IPS-18c (cell line): ENCODE measurements at regions not wholly inside any gene's neighbourhood (a gene's known extent, or its start where the extent isn't known, plus 50 kb on each side); places are given as distances from the start of the nearest gene placed in this dataset.

Experiments
- H3K4me3 ChIP-seq: 2 replicates; pipeline ENCODE4 v1.7.0; 2013; ENCODE audit warnings: low read depth, mild to moderate bottlenecking, low read length, moderate library complexity; ENCODE audit not compliant: insufficient read depth
- H3K9me3 ChIP-seq: one replicate; pipeline ENCODE4 v1.6.1; 2013; ENCODE audit warnings: mild to moderate bottlenecking, low read length, moderate library complexity; ENCODE audit not compliant: control insufficient read depth, insufficient read depth

DNA sequence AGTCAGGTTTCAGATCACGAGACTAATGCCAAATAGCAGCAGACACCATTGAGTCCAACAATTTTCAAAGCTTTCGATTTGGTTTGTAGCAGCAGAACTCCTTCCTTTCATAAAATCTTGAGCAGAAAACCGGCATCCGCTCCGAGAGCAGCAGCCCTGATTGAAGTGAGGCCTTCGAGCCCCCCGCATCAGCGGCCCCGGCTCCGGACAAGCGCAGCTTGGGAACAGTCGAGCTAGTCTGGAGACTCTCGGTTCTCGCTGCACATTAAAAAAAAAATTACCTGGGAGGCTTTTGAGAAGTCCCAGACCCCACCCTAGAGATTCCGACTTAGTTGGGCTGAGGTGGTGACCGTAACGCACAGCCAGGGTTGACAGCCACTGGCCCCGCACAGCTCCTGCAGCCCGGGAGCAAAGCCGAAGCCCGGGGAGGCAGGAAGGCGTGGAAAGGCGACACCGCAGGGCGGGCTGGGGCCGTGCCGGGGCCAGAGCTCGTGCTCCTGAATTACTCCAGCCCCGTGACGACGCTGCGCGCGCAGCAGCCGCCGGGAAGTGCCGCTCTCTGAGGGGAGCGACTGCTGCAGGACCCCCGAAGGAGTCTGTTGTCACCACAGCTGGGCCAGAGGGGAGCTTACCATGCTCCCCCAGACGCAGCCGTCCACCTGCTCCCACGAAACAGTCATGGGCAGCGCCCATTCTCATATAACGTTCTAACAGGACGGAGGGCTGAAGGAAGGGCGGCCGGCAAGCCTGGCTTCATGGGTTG lies 57.8 kb downstream of the SPATA19 start:
- Histone ChIP-seq H3K4me3 (peak overlapping the region; percentile 32; the same call in 1 of the 2 replicates), H3K9me3 (no peaks in the 10 kb centered on the region)

DNA sequence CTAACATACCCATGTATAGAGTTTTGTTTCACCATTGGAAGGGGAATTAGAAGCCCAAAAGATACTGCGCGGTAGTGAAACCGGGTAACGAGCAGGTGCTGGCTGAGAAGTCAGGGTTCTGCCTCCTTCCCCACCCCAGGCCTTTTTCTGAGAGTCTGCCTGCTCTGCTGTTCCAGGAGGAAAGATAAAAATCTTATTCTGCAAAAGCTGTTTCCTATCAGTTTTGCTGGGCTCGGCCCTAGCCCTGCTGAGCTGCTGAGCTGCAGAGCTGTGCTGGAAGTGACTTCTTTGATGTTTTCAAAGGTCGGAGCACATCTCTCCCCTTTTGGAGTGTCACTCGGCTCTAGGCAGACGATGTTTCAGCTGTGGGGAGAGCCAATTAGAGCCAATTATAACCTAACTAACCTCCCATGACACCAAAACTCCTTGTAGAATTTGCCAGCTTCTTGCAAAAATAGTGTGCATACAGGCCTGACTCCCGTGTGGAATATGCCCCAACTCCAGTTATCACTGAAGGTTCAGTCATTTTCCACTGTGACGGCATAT lies 59.4 kb downstream of the SPATA19 start:
- no peaks in the 10 kb centered on the region for H3K9me3 ChIP-seq
- H3K4me3 ChIP-seq: no peak overlapping the region

DNA sequence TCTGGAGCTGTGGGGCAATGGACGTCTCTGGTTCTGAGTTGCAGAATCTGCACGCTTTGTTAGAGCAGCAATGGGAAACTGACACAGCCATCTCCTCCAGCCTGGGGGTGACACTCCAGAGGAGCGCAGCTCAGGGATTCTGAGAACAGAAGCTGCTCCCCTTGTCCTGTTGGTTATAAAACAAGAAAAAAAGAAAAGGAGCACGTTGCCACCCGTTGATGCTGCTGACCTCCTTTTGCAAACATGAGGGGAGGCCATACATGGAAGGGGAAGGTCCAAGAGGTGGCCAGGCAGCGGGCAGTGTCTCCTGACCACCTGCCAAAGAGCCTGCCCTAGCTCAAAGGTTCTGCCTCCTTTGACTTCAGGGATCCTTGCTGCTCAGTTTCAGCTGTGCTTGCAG lies 61.0 kb downstream of the SPATA19 start:
- no peaks in the 10 kb centered on the region for H3K9me3 ChIP-seq
- H3K4me3 ChIP-seq: no peak overlapping the region

DNA sequence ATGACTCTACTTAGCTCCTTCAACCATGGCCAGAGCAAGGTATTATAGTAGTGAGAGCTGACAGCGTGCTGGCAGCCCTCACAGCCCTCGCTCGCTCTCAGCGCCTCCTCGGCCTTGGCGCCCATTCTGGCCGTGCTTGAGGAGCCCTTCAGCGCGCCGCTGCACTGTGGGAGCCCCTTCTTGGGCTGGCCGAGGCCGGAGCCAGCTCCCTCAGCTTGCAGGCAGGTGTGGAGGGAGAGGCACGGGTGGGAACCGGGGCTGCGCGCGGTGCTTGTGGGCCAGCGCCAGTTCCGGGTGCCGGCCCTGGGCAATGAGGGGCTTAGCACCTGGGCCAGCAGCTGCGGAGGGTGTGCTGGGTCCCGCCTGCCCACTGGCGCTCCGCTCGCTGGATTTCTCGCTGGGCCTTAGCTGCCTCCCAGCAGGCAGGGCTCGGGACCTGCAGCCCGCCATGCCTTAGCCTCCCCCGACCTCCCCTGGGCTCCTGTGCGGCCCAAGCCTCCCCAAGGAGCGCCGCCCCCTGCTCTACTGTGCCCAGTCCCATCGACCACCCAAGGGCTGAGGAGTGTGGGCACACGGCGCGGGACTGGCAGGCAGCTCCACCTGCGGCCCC lies 63.1 kb downstream of the SPATA19 start:
- Histone ChIP-seq H3K4me3 (no peak overlapping the region), H3K9me3 (peaks cover 2% of the 10 kb centered on the region)

DNA sequence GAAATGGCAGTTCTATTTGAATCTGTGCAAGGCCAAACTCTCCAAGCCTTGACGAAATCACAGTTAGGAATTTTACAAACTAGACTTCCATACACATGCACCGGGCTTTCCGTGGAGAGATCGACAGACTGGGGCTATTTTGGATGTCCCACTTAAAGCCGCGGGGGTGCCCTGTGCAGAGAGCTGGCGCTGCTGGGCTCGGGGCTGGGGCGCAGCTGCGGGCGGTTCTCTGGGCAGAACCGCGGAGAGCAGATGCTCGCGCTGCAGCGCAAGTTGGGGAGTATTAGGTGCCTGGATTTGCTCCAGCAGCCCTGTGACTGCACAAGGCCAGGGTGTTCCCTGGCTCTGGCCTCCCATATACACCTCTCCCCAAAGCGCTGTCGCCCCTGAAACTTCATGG lies 67.2 kb downstream of the SPATA19 start:
- H3K9me3 ChIP-seq: peaks cover 2% of the 10 kb centered on the region

DNA sequence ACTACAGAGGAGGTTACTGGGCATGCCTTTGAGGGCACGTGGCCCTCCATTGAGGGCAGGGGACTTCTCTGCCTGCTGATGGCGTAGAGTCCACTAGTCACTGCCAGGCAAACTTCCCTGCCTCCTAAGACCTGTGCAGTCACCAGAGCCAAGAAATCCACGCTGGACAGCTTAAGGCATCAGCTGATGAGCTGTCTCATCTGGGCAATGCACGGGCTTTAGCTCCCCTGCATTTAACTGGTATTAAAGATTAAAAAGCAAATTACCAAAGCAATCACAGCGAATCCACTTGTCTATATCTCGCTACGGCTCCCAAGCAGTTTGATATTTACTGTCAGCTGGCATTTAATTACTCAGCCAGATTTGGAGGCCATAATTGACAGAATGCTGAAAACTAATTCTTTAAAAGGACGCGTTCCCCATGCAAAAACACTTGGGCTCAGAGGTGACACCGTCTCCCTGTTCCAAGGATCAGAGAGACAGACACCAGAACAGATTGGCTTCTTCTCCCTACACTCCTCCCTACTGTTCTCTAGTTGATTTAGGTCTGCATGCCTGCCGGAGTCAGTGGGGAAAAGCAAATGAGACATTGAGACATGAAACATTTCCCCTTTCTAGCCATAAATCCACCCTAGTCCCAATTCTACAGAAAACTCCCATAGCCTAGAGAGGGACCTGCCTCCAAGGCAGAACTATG lies 68.5 kb downstream of the SPATA19 start:
- Histone ChIP-seq H3K9me3 (peaks cover 2% of the 10 kb centered on the region), H3K4me3 (no peak overlapping the region)

More for the DNA sequence above, 67.2 kb downstream of the SPATA19 start:
- H3K4me3 ChIP-seq: no peak overlapping the region

DNA sequence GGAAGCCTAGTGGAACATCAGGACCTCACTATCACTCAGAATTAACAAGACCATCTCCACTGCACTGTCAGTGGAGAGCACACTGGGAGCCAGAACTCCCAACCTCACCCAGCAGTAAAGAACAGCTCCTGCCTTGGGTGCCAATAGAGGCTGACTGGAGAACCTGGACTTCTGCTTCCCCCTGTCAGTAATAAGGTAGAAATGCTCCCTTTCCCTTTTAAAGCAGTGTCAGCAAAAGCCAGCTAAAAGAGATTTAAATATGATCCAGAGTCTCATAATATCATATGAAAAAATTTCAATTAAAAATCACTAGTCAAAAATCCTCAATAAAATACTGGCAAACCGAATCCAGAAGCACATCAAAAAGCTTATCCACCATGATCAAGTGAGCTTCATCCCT lies 82.8 kb downstream of the SPATA19 start:
- Histone ChIP-seq H3K4me3 (no peak overlapping the region), H3K9me3 (peaks cover 4% of the 10 kb centered on the region)

DNA sequence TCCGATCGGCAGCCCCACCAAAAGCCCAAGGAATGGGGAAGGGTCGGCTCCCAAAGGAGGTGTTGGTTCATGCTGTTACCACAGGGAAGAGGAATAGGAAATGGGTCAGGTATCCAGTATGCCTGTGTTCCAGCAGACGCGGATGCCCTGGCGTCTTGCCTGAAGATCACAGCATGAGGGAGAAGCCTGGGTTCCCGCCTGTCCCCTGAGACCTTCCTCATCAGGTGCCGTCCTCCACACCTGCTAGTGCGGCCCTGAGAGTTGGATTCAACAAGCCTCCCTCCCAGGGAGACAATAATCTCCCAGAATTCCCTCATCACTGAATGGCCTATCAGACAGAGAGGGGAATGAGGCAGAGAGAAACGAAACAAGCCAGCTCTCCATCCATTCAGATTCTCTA lies 92.2 kb downstream of the SPATA19 start:
- Histone ChIP-seq H3K9me3 (no peaks in the 10 kb centered on the region), H3K4me3 (no peak overlapping the region)

DNA sequence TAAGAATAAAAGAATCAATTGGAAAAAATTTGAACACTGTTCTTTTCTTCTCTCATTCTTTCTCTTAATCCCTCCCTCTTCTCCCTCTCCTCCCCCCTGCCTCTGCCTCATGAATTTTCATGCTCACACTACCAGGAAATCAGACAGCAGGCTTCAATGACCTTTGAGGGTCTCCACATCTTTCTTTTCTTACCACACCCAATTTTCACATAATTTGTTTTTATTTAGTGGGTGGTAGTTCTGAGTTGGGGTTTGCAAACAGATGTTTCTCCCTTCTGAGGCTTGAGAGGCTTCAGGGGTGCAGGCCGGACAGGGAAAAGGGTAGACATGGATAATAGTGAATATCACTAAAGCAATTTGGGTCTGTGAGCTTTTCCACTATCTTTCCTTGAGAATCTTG lies 95.5 kb downstream of the SPATA19 start:
- Histone ChIP-seq H3K9me3 (no peaks in the 10 kb centered on the region), H3K4me3 (no peak overlapping the region)

DNA sequence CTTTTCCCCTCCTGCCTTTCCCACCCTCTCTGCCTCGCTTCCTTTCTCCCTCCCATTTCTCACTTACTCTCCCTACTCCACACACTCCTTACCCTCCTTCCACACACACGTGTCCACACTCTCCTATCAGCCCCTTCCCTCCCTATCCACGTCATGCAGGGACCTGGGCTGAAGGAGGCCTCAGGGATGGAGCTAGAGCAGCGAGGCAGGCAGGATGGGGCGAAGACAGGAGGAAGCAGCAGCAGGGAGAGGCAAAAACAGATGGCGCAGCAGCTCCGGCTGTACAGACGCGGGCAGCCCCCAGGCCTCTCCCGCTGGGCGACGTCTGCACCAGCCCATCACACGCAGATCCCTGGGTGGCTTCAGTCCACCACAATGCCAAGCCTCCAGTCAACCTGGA lies 97.9 kb downstream of the SPATA19 start:
- Histone ChIP-seq H3K9me3 (no peaks in the 10 kb centered on the region), H3K4me3 (no peak overlapping the region)

DNA sequence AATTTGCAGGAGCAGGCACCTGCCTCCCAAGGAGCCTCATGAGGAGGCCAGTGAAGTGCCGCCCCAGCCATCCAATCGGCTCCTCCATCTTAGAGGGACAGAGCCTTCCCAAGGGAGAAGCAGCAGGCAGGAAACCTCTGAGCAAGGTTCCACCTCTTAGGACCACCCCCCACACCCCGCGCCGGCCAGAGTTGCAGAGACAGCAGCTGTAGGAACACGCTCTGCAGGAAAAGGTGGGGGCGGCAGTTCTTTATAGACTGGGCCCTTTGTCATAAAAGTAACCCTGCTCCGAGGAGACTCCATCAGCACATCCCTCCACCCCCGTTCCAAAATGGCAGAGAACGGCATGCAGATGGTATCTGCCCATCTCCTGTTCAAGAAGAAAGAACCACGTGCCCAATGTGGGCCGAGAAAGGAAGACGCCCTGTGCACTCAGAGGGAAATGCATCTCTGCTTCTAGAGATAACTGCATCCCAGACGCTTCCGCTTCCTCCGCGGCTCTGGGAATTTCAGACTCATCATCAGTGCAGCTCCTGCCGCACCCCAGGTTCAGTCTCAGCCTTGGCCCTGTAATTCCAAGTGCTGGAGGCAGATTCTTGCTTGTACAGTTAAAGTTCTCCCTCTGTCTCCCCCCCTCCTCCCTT lies 98.5 kb downstream of the SPATA19 start:
- no peak overlapping the region for H3K4me3 ChIP-seq
- no peaks in the 10 kb centered on the region for H3K9me3 ChIP-seq

DNA sequence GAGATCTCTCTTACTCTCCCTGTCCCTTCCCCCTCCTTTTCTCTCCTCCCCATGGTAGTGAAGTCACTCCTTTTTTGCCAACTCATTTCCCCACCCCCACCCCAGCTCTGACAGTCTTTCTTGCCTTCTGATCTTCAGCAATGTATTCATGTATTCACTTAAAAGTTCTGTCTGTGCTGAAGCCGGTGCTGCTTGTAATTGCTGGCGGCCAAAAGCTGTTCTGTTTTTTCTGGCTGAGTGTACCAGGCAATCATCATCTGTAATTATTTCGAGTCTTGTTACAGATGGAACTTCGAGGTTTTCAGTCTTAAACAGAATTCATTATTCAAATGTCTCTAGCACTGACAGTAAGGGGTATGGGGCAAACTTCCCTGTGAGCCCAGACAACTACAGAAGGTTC lies 99.5 kb downstream of the SPATA19 start:
- no peaks in the 10 kb centered on the region for H3K9me3 ChIP-seq
- no peak overlapping the region for H3K4me3 ChIP-seq

DNA sequence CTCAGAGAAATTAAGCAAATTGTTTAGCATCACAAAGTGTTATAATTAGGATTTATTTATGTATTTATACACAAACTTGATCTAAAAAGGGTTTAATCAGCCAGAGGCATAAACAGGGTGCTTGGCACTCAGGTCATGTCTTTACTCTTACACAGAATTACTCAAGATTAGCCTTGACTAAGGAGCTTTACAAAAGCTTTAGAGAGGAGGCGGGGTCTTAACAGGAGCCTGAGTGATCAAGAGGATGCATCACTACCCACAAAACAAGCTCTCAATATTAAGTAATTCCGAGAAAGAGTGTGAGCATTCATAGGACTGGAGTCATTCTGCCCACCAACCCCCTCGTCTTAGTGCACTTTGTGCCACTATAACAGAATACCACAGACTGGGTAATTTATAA lies 103.0 kb downstream of the SPATA19 start:
- no peaks in the 10 kb centered on the region for H3K9me3 ChIP-seq

DNA sequence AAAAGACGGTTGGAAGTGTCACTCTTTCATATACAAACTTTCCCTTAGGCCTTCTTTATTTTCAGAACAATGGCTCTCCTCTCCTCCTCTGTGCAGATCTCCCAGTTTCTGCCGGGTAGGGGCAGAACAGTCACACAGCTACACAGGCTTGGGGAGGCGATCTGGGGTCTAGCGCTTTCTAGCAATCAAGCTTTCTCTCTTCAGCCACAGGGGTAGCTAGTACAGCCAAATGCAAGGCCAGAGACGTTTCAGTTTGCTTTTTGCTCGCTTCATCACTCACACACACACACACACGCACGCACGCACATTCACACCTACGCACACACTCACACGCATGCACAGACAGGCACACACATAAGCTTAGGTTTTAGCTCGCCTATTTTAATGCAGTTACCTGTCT lies 104.3 kb downstream of the SPATA19 start:
- Histone ChIP-seq H3K4me3 (no peak overlapping the region), H3K9me3 (no peaks in the 10 kb centered on the region)

More for the DNA sequence above, 103.0 kb downstream of the SPATA19 start:
- no peak overlapping the region for H3K4me3 ChIP-seq

DNA sequence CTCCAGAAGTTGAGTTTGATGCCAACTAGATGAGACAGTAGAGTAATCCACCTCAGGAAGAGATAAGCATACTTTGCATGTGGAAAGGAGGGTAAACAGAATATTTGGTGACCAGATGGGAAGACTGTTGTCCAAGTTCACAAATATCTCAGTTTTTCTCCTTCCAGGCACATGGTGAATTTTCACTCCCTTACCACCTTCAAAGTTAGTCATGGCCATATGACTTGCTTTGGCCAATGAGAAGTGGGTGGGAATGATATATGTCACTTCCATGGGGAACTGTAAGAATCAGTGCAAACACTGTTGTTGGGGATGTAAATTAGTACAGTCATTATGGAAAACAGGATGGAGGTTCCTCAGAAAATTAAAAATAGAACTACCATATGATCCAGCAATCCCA lies 105.8 kb downstream of the SPATA19 start:
- Histone ChIP-seq H3K9me3 (no peaks in the 10 kb centered on the region), H3K4me3 (no peak overlapping the region)

DNA sequence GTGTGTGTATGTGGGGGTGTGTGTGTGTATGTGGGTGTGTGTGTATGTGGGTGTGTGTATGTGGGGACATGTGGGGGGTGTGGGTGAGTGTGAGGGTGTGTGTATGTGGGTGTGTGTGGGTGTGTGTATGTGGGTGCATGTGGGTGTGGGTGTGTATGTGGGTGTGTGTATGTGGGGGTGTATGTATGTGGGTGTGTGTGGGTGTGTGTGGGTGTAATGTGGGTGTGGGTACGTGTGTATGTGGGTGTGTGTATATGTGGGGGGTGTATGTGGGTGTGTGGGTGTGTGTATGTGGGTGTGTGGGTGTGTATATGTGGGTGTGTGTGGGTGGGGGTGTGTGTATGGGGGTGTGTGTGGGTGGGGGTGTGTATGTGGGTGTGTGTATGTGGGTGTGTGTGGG lies 106.7 kb downstream of the SPATA19 start:
- Histone ChIP-seq H3K4me3 (no peak overlapping the region), H3K9me3 (no peaks in the 10 kb centered on the region)

DNA sequence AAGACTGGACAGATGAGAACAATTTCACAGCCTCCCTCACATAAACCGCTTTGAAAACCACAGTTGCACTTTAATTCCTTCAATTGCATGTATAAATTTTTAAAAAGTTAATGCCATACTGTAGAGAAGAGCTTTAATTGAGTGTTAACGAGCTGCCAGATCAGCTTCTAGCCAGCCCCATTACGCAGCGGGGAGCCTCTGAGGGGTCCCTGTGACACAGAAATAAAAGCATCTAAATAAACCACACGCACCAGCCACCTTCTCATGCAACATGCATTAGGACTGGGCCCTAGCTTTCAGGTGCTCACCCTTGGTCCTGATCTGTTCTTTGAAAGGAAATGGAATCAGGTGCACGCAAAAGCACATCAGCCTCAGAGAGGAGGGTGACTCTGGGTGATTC lies 111.7 kb downstream of the SPATA19 start:
- Histone ChIP-seq H3K9me3 (no peaks in the 10 kb centered on the region), H3K4me3 (no peak overlapping the region)
